AG04449 (cell line): ENCODE measurements at regions not wholly inside any gene's neighbourhood (a gene's known extent, or its start where the extent isn't known, plus 50 kb on each side); places are given as distances from the start of the nearest gene placed in this dataset.

Experiments
- CTCF ChIA-PET: fragments of 350-600 bp; formaldehyde crosslinking; extraction: SDS; loops from one replicate; lab custom pipeline; 2021; ENCODE audit warnings: antibody characterized with exemption; lab: Yijun Ruan, JAX
- POLR2A ChIA-PET: fragments of 400-600, 350-600 bp; formaldehyde crosslinking; extraction: SDS; loops from one replicate; lab custom pipeline; 2020; ENCODE audit warnings: antibody characterized with exemption, inconsistent platforms; lab: Yijun Ruan, JAX
- DNase-seq: peaks from one replicate; pipeline ENCODE4 v3.0.0-alpha.2; 2010; ENCODE audit warnings: low read depth, low spot score
- H3K4me3 ChIP-seq: 2 replicates; pipeline ENCODE4 v1.5.1; 2011; ENCODE audit warnings: low read depth, mild to moderate bottlenecking, control low read depth, low read length
- TF ChIP-seq, protein P1 (sequence below): IDR thresholded peaks from one replicate; pipeline ENCODE4 v1.5.1; 2011; ENCODE audit warnings: mild to moderate bottlenecking, moderate library complexity, low read length, control low read depth, inconsistent platforms; ENCODE audit not compliant: insufficient read depth; ENCODE audit errors: missing control alignments

DNA sequence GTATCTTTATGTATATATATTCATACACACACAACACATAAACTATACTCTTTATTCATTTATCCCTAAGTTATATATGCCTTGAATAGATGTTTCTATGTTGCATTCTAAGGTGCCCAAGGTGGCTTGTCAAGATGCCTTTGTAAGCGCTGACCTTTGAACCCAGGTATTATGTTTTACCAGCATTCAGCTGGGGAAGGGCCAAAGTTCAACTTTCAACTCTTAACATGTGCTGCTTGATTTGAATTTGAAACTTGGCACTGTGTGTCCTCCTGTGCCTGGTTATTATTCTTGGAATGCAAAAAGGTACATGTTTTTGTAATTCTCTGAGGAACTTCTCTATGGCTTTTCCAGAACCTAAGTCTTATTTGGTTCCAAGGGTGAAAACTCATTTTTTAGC lies 146.5 kb downstream of the EDN1 start:
- TF ChIP-seq, protein P1, sequence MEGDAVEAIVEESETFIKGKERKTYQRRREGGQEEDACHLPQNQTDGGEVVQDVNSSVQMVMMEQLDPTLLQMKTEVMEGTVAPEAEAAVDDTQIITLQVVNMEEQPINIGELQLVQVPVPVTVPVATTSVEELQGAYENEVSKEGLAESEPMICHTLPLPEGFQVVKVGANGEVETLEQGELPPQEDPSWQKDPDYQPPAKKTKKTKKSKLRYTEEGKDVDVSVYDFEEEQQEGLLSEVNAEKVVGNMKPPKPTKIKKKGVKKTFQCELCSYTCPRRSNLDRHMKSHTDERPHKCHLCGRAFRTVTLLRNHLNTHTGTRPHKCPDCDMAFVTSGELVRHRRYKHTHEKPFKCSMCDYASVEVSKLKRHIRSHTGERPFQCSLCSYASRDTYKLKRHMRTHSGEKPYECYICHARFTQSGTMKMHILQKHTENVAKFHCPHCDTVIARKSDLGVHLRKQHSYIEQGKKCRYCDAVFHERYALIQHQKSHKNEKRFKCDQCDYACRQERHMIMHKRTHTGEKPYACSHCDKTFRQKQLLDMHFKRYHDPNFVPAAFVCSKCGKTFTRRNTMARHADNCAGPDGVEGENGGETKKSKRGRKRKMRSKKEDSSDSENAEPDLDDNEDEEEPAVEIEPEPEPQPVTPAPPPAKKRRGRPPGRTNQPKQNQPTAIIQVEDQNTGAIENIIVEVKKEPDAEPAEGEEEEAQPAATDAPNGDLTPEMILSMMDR = no peak
- no peak overlapping the region for H3K4me3 ChIP-seq
- ChIA-PET POLR2A (no interaction called here), CTCF (interaction anchor here (1.0 kb wide), 1 partner anchor 167 kb away, joined by 3 read pairs; no protein-coding TSS in a partner anchor)
- no peak for DNase-seq

DNA sequence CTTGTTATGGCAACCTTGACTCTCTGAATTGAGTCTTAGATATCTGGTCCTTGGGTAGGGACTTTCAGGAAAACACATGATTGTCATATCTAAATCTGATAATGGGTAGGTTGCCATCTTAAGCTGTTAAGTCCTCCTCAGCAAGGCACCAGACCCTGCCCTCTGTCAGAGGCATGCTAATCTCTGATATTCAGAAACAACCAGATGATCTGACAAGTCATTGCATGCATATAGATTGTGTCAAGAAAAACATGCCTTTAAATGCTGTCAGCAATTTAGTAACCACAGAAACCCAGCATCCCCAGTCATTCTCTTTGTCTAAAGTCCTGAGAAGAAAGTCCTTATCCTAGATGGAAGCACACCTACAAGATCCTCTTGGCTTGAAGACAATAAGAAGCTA lies 149.1 kb downstream of the EDN1 start:
- CTCF ChIA-PET = interaction anchor here (1.9 to 3.0 kb wide), 2 partner anchors 10 to 165 kb away, joined by 4 to 10 read pairs; no protein-coding TSS in a partner anchor
- TF ChIP-seq, protein P1 = no peak
- DNase-seq = no peak
- H3K4me3 ChIP-seq = no peak overlapping the region
- POLR2A ChIA-PET = no interaction called here

DNA sequence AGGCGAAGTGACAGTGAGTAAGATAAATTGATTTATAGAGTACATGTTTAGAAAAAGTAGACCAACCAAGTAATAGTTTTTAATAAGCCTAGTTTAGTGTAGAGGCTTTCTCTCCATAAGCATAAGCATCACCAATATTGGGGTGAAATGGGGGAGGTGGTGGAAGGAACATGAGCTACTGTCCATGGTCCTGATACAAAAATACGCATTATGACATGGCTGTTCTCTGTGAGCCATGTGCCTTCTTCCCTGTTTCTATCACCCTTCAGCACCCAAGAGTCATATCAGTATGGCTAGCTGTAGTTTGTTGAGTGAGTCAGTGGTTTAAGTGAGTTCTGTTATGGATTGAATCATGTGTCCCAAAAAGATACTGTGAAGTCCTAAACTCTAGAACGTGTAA lies 150.8 kb downstream of the EDN1 start:
- ChIA-PET CTCF (interaction anchor here (3.0 kb wide), 1 partner anchor 163 kb away, joined by 10 read pairs; no protein-coding TSS in a partner anchor), POLR2A (no interaction called here)
- no peak for DNase-seq

DNA sequence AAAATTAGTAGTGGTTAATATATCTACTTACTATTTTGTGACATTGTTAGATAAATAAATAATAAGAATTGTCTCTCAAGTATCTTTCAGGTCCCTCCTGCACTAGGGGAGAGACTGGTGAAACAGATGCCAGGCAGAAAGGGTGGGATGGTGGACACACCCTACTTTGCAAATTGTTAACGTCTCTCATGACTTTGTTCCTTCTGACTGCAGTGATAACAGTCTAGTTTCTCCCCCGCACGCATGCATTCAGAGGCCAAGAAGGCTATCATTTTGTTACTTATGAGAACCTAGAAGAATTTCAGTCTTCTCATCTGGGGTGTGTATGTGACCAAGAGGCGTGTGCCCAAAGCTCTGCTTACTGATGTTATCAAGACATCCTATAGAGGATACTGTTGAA lies 152.3 kb downstream of the EDN1 start:
- DNase-seq = no peak
- TF ChIP-seq, protein P1 = no peak
- POLR2A ChIA-PET = no interaction called here
- CTCF ChIA-PET = no interaction called here
- H3K4me3 ChIP-seq = no peak overlapping the region

More for the DNA sequence above, 150.8 kb downstream of the EDN1 start:
- TF ChIP-seq, protein P1 = no peak
- H3K4me3 ChIP-seq = no peak overlapping the region

DNA sequence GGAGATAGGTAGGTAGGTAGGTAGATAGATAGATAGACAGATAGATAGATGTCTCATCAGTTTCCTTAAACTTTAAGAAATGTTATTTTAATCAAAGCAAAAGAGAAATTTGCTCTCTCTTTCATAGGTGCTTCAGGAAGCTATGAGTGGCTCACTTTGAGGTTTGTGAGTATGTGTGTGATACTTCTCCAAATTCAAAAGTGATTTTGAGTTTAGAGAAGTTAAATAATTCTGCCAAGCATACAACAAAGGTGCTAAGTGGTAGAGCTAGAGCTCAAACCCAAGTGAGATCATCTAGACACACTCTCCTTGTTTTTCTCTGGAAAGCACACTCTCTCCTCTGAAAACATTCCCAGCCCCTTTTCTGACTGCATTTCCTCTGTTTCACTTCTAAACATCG lies 156.2 kb downstream of the EDN1 start:
- TF ChIP-seq, protein P1 = no peak
- POLR2A ChIA-PET = no interaction called here
- CTCF ChIA-PET = no interaction called here
- H3K4me3 ChIP-seq = no peak overlapping the region
- DNase-seq = no peak

DNA sequence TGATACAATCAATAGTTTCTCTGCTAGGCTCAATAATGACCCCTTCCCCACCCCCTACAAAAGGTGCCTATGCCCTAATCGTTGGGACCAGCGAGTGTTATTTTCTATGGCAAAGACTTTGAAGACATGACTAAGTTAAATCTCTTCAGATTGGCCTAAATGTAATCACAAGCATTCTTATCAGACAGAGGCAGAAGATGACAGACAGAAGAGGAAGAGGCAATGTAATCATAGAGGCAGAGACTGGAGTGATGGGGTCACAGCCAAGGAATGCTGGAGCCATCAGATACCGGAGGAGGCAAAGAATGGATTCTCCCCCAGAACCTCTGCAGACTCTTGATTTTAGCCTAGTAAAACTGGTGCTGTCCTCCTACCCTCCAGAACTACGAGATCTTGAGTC lies 159.3 kb downstream of the EDN1 start:
- CTCF ChIA-PET = no interaction called here

More for the DNA sequence above, 159.3 kb downstream of the EDN1 start:
- POLR2A ChIA-PET = no interaction called here
- no peak for DNase-seq
- H3K4me3 ChIP-seq = no peak overlapping the region
- TF ChIP-seq, protein P1 = no peak
